Stomach (tissue), 8 donors: ENCODE measurements at regions not wholly inside any gene's neighbourhood (a gene's known extent, or its start where the extent isn't known, plus 50 kb on each side); places are given as distances from the start of the nearest gene placed in this dataset.

Experiments
- DNase-seq, 2 donors: peaks; one replicate each; pipeline versions ENCODE4 v3.0.0 to v3.0.0-alpha.2; 2013 to 2019
- H3K27ac ChIP-seq, 5 donors: fragments of 200-600 bp in 4 of 5; sonication (generic) in 4 of 5; one replicate each; pipeline ENCODE4 v1.5.1; 2013 to 2019; ENCODE audit warnings: mild to moderate bottlenecking in 1 of 5, moderate library complexity in 1 of 5
- H3K27me3 ChIP-seq, 3 donors: fragments of 200-600 bp; sonication (generic); one replicate each; pipeline ENCODE4 v1.5.1; 2017 to 2019; ENCODE audit warnings: mixed run types in 1 of 3
- H3K36me3 ChIP-seq, 4 donors: fragments of 200-600 bp; sonication (generic); 1 replicate in 3 of 4; 2 replicates in 1 of 4; pipeline ENCODE4 v1.5.1; 2016 to 2019
- H3K4me1 ChIP-seq, 4 donors: fragments of 200-600 bp; sonication (generic); one replicate each; pipeline ENCODE4 v1.5.1; 2016 to 2019
- H3K4me3 ChIP-seq, 4 donors: fragments of 200-600 bp; sonication (generic) in 3 of 4; one replicate each; pipeline ENCODE4 v1.5.1; 2016 to 2019; ENCODE audit warnings: mild to moderate bottlenecking in 1 of 4
- H3K9me3 ChIP-seq, 4 donors: fragments of 200-600 bp; sonication (generic); one replicate each; pipeline ENCODE4 v1.5.1; 2016 to 2019
- EP300 ChIP-seq: sonication (generic); formaldehyde crosslinking; IDR thresholded peaks from one replicate; pipeline ENCODE4 v1.6.1; 2017; ENCODE audit warnings: antibody characterized with exemption
- POLR2A ChIP-seq, 4 donors: fragments of 450-650 bp; IDR thresholded peaks; one replicate each; pipeline ENCODE4 v1.6.1; 2016; ENCODE audit warnings: antibody characterized with exemption in 4 of 4, control low read depth in 2 of 4, mild to moderate bottlenecking in 1 of 4, moderate library complexity in 1 of 4
- POLR2AphosphoS5 ChIP-seq, 3 donors: sonication (generic); formaldehyde crosslinking; IDR thresholded peaks; one replicate each; pipeline ENCODE4 v1.6.1; 2016; ENCODE audit warnings: antibody characterized with exemption in 3 of 3
- WGBS, 5 donors: extraction: QIAGEN DNeasy Blood & Tissue Kit in 3 of 5; methylation state at CpG; one replicate each; pipeline versions ENCODE4 v1.1.5 to v1.1.7; 2013 to 2018; 5-methylcytosine and 5-hydroxymethylcytosine counted together
- intact Hi-C: fragments of 100-400 bp; cut with DNase I; formaldehyde crosslinking; loops from one replicate; pipeline ENCODE4 v1.15.1; 2023; ENCODE audit warnings: low total_unique reads
- TF ChIP-seq, protein P1 (sequence below), 7 experiments: fragments of 450-650 bp in 4 of 7; fragments of 200-600 bp in 3 of 7; sonication (generic) in 3 of 7; IDR thresholded peaks; one replicate each; pipeline ENCODE4 v1.5.1; 2016 to 2019; ENCODE audit warnings: antibody characterized with exemption in 7 of 7, control low read depth in 2 of 7, mild to moderate bottlenecking in 1 of 7
- donor health status: healthy with polysubstance abuse.
- donor health status: Bipolar disorder and iron deficiency.
- donor health status: healthy.

GRCh38 chr6:146893690-146894089 lies 294.9 kb downstream of the ADGB start:
- H3K27ac ChIP-seq = no peak overlapping the region
- H3K4me3 ChIP-seq = no peak overlapping the region
- no peaks in the 10 kb centered on the region for H3K4me1 ChIP-seq
- H3K27me3 ChIP-seq = no peaks in the 10 kb centered on the region
- H3K9me3 ChIP-seq = no peaks in the 10 kb centered on the region
- no peaks in the 10 kb centered on the region for H3K36me3 ChIP-seq
- TF ChIP-seq EP300 (no peak), POLR2AphosphoS5 (IDR thresholded peaks at IDR 0.05) (no peak), POLR2A (IDR thresholded peaks at IDR 0.05) (no peak)
- TF ChIP-seq, protein P1, sequence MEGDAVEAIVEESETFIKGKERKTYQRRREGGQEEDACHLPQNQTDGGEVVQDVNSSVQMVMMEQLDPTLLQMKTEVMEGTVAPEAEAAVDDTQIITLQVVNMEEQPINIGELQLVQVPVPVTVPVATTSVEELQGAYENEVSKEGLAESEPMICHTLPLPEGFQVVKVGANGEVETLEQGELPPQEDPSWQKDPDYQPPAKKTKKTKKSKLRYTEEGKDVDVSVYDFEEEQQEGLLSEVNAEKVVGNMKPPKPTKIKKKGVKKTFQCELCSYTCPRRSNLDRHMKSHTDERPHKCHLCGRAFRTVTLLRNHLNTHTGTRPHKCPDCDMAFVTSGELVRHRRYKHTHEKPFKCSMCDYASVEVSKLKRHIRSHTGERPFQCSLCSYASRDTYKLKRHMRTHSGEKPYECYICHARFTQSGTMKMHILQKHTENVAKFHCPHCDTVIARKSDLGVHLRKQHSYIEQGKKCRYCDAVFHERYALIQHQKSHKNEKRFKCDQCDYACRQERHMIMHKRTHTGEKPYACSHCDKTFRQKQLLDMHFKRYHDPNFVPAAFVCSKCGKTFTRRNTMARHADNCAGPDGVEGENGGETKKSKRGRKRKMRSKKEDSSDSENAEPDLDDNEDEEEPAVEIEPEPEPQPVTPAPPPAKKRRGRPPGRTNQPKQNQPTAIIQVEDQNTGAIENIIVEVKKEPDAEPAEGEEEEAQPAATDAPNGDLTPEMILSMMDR (IDR thresholded peaks at IDR 0.05) = no peak
- intact Hi-C loops = no loop called here
- no peak for DNase-seq
- WGBS, 5 donors = 89 to 93% (median 90%) methylated on average over 1 of the region's 1 CpG

- Histone ChIP-seq H3K27ac (no peak overlapping the region), H3K9me3 (no peaks in the 10 kb centered on the region), H3K4me3 (no peak overlapping the region), H3K36me3 (no peaks in the 10 kb centered on the region), H3K27me3 (no peaks in the 10 kb centered on the region), H3K4me1 (no peaks in the 10 kb centered on the region)
- intact Hi-C loops = no loop called here
- 82 to 100% (median 92%) methylated on average over 1 of the region's 1 CpG for WGBS, 5 donors
- TF ChIP-seq POLR2A (IDR thresholded peaks at IDR 0.05) (no peak), POLR2AphosphoS5 (IDR thresholded peaks at IDR 0.05) (no peak), EP300 (no peak)
- TF ChIP-seq, protein P1 (IDR thresholded peaks at IDR 0.05) = no peak
- DNase-seq = no peak
Measured at GRCh38 chr6:146894624-146895023, 295.9 kb downstream of the ADGB start.

DNA sequence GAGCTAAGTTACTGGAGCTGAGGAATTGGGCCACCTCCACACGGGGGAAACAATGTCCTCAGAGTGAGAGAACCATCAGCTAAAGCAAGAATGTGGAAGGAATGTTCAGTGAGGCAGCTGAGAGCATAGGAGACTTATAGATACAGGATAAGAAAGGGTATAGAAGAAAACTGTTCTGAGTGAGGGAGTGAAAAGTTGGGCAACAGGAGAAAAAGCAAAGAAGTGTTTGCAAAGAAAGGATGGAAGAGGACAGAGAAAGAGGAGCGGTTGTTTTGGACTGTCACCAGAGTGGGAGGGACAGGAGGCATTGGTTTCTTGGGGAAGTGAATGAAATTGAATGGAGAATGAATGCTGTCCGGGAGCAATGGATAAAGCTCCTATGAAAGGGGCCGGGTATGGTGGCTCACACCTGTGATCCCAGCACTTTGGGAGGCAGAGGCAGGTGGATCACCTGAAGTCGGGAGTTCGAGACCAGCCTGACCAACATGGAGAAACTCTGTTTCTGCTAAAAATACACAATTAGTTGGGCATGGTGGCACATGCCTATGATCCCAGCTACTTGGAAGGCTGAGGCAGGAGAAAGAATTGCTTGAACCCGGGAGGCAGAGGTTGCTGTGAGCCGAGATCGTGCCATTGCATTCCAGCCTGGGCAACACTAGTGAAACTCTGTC lies 296.5 kb downstream of the ADGB start:
- Histone ChIP-seq H3K4me1 (no peaks in the 10 kb centered on the region), H3K27me3 (no peaks in the 10 kb centered on the region), H3K36me3 (no peaks in the 10 kb centered on the region), H3K27ac (no peak overlapping the region), H3K4me3 (no peak overlapping the region), H3K9me3 (no peaks in the 10 kb centered on the region)
- 82 to 90% (median 85%) methylated on average over 9 of the region's 9 CpGs for WGBS, 5 donors
- no peak for TF ChIP-seq POLR2AphosphoS5 (IDR thresholded peaks at IDR 0.05)
- no peak for TF ChIP-seq POLR2A (IDR thresholded peaks at IDR 0.05)
- TF ChIP-seq EP300 = no peak
- TF ChIP-seq, protein P1 (IDR thresholded peaks at IDR 0.05) = no peak
- intact Hi-C loops = no loop called here
- no peak for DNase-seq

DNA sequence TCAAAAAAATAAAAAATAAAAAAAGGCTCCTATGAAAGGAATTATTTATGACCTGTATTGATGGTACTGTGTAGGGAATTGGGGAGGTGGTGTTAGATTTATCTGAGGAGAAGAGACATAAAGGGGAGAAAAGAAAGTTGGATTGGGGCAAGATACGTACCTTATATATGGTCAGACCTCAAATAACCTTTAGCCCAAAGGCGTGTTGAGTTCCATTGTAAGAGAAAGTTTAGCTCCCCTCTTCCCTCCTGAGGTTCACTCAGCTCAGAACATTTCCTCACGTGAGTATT lies 296.9 kb downstream of the ADGB start:
- DNase-seq = no peak
- WGBS, 5 donors = 53 to 67% (median 65%) methylated on average over 3 of the region's 3 CpGs
- intact Hi-C loops = no loop called here

More for the DNA sequence above, 296.9 kb downstream of the ADGB start:
- no peak overlapping the region for H3K27ac ChIP-seq
- H3K27me3 ChIP-seq = no peaks in the 10 kb centered on the region
- TF ChIP-seq, protein P1 (IDR thresholded peaks at IDR 0.05) = no peak
- TF ChIP-seq POLR2AphosphoS5 (IDR thresholded peaks at IDR 0.05) = no peak
- TF ChIP-seq EP300 = no peak
- no peak for TF ChIP-seq POLR2A (IDR thresholded peaks at IDR 0.05)
- H3K9me3 ChIP-seq = no peaks in the 10 kb centered on the region
- H3K4me3 ChIP-seq = no peak overlapping the region
- no peaks in the 10 kb centered on the region for H3K36me3 ChIP-seq
- H3K4me1 ChIP-seq = no peaks in the 10 kb centered on the region
